AG10803 (cell line): ENCODE measurements at regions not wholly inside any gene's neighbourhood (a gene's known extent, or its start where the extent isn't known, plus 50 kb on each side); places are given as distances from the start of the nearest gene placed in this dataset.
A peak's percentile ranks its signal among the peaks of the same experiment; 100 is the strongest.

Experiments used
- DNase-seq: peaks from one replicate; pipeline ENCODE4 v3.0.0; 2010; ENCODE audit warnings: low read depth
- H3K4me3 ChIP-seq: 2 replicates; pipeline ENCODE4 v1.5.1; 2011; ENCODE audit warnings: mild to moderate bottlenecking, low read length, control low read depth
- CTCF ChIP-seq: conservative IDR thresholded peaks from 2 replicates; pipeline ENCODE4 v1.5.1; 2011; ENCODE audit warnings: mild to moderate bottlenecking, low read length, control low read depth, inconsistent platforms

DNA sequence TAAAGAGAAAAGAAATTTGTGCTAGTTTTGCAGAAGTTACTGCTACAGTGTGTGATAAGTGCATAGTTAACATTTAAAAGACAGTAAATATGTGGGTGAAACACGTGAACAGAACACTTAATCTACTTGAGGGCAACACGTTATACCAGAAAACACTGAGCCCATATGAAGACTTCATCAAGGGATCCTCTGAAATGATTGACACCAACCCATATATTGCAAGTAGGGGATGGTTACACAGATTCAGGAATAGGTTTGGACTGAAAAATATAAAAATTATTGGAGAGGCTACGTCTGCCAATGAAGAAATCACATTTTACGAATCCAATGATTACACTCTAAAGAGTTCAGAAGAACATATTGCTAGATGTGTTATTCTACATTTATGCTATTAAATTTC is 185.6 kb downstream of the GPX5 start:
- DNase-seq: no peak
- H3K4me3 ChIP-seq: no peak overlapping the region
- TF ChIP-seq CTCF: no peak

- H3K4me3 ChIP-seq: no peak overlapping the region
- TF ChIP-seq CTCF: no peak
- no peak for DNase-seq
Observed at GRCh38 chr6:28711788-28712341, 186.2 kb downstream of the GPX5 start.

DNA sequence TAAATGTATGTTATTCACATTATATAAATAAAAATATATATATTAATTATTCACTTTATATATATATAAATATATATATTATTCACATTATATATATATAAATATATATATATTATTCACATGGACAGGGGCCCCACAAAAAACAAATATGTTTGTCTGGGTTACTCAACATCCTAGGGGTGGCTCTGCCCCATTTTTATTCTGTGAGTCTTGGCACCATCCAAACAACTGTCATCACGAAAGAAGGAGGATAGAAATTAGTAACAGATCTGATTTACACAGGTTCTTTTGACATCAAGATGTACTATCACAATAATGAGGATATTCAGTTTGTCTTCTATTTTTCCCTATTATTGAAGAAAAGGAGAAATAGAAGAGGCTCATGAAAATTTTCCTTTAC is 187.3 kb downstream of the GPX5 start:
- TF ChIP-seq CTCF: no peak
- no peak overlapping the region for H3K4me3 ChIP-seq
- no peak for DNase-seq

- H3K4me3 ChIP-seq: no peak overlapping the region
- peak; percentile 21 for DNase-seq
- no peak for TF ChIP-seq CTCF
Observed at GRCh38 chr6:28719275-28719940, 193.7 kb downstream of the GPX5 start.

DNA sequence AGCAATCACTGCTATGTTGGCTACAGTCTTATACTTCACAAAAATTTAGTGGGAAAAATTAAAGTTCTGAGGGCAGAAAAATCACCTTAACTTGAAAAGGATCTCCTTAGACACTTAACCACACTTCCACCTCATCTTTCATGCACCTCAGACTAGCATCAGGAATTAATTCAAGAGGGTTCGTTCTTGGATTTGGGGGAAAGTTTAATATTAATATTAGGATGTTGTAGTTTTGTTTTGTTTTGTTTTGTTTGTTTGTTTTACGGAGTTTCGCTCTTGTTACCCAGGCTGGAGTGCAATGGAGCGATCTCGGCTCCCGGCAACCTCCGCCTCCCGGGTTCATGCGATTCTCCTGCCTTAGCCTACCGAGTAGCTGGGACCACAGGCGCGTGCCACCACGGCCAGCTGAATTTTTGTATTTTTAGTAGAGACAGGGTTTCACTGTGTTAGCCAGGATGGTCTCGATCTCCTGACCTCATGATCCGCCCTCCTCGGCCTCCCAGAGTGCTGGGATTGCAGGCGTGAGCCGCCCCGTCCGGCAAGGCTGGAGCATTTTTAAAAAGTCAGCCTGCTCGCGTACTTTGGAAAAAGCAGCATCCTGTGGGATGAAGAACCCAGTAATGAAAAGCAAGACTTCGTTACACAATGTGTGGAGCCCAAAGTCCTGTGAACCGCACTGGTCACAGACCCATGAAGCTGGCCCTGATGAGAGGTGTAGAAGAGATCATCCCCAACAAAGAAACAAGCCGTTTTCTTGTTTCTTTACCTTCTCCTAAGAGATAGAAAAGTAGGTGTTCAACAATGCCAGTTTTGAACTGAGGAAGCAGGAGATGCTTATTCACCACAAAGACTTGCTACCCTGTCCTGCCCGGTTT is 194.9 kb downstream of the GPX5 start:
- H3K4me3 ChIP-seq: no peak overlapping the region
- TF ChIP-seq CTCF: no peak
- DNase-seq: no peak

DNA sequence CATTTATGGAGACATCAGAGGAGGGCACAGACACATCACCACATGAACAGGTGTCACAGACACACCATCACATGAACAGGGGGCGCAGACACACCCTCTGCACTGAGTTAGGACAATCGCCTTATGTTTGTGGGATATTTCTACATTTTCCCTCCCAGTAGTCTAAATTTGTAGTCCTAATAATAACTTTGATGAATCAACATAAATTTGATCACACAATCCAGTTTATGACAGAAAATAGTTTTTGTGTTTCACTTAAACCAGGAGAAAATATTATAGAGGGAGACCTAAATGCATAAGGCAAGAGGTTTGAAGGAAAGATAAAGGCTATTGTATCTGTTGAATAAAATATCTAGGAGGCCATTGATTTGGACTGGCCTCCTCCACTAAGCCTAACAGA is 195.7 kb downstream of the GPX5 start:
- TF ChIP-seq CTCF: no peak
- no peak overlapping the region for H3K4me3 ChIP-seq
- no peak for DNase-seq
